B cell (primary cell): ENCODE measurements at regions not wholly inside any gene's neighbourhood (a gene's known extent, or its start where the extent isn't known, plus 50 kb on each side); places are given as distances from the start of the nearest gene placed in this dataset.

Source experiments
- ATAC-seq: fragments of 200-7000 bp; cut with Tn5 transposase; one replicate; pipeline ENCODE4 v1.10.0; 2021; ENCODE audit warnings: low read depth, mild to moderate bottlenecking, moderate number of reproducible peaks, moderate library complexity
- CTCF ChIA-PET: fragments of 350-600 bp; sonication (Branson Sonifier 250); formaldehyde crosslinking; loops from one replicate; lab custom pipeline; 2021; ENCODE audit warnings: antibody characterized with exemption, inconsistent platforms; lab: Charles Lee
- POLR2A ChIA-PET: fragments of 350-600 bp; sonication (Branson Sonifier 250); formaldehyde crosslinking; loops from one replicate; lab custom pipeline; 2021; ENCODE audit warnings: antibody characterized with exemption; lab: Charles Lee
- DNase-seq: peaks from one replicate; pipeline ENCODE4 v3.0.0; 2013
- H2AFZ ChIP-seq: 2 replicates; pipeline ENCODE4 v1.6.1; 2012; ENCODE audit warnings: mild to moderate bottlenecking, low read depth, low read length; ENCODE audit not compliant: insufficient read depth, poor library complexity, severe bottlenecking
- H3K27ac ChIP-seq, 2 donors: 1 replicate in 1 of 2; 2 replicates in 1 of 2; pipeline ENCODE4 v1.5.1; 2012 to 2013; ENCODE audit warnings: low read length in 2 of 2, mild to moderate bottlenecking in 2 of 2, moderate library complexity in 1 of 2
- H3K27me3 ChIP-seq, 4 experiments: fragments of 200-600 bp in 1 of 4; sonication (generic) in 1 of 4; replicated peaks in 1 of 4; 1 replicate in 2 of 4; 2 replicates in 2 of 4; pipeline versions ENCODE4 v1.6.1 to v1.7.0; 2013 to 2016; ENCODE audit warnings: low read length in 3 of 4, mild to moderate bottlenecking in 2 of 4, mixed read lengths in 1 of 4, moderate library complexity in 1 of 4; ENCODE audit not compliant: insufficient read depth in 4 of 4, control insufficient read depth in 3 of 4; ENCODE audit errors: control extremely low read depth in 1 of 4
- H3K36me3 ChIP-seq, 2 experiments: replicated peaks in 1 of 2; 1 replicate in 1 of 2; 2 replicates in 1 of 2; pipeline versions ENCODE4 v1.6.1 to v1.7.1; 2013; ENCODE audit warnings: low read length in 1 of 2; ENCODE audit not compliant: insufficient read depth in 2 of 2, control insufficient read depth in 1 of 2; ENCODE audit errors: control extremely low read depth in 1 of 2, extremely low read depth in 1 of 2
- H3K4me1 ChIP-seq, 2 donors: fragments of 200-600 bp in 1 of 2; sonication (generic) in 1 of 2; 1 replicate in 1 of 2; 2 replicates in 1 of 2; pipeline versions ENCODE4 v1.5.1 to v1.6.1; 2013 to 2017; ENCODE audit warnings: low read length in 2 of 2; ENCODE audit not compliant: control insufficient read depth in 2 of 2, insufficient read depth in 2 of 2
- H3K4me2 ChIP-seq: replicated peaks from 2 replicates; pipeline ENCODE3; 2012; ENCODE audit warnings: mild to moderate bottlenecking, low read depth, low read length; ENCODE audit not compliant: poor library complexity, severe bottlenecking
- H3K4me3 ChIP-seq, 5 experiments: fragments of 200-600 bp in 1 of 5; sonication (generic) in 1 of 5; 1 replicate in 3 of 5; 2 replicates in 2 of 5; pipeline versions ENCODE4 v1.5.1 to v1.7.0; 2011 to 2016; ENCODE audit warnings: low read length in 4 of 5, mild to moderate bottlenecking in 4 of 5, low read depth in 2 of 5, control low read depth in 1 of 5, moderate library complexity in 1 of 5; ENCODE audit not compliant: insufficient read depth in 1 of 5; ENCODE audit errors: control extremely low read depth in 1 of 5, extremely low read depth in 1 of 5
- H3K79me2 ChIP-seq: fragments of 200-600 bp; sonication (generic); one replicate; pipeline ENCODE4 v1.6.0; 2016; ENCODE audit warnings: low read length; ENCODE audit not compliant: control insufficient read depth, insufficient read depth
- H3K9ac ChIP-seq: fragments of 200-600 bp; sonication (generic); 2 replicates; pipeline ENCODE4 v1.6.1; 2017; ENCODE audit warnings: mild to moderate bottlenecking, low read length, moderate library complexity
- H3K9me3 ChIP-seq, 3 donors: one replicate each; pipeline versions ENCODE4 v1.6.1 to v1.7.1; 2013; ENCODE audit warnings: low read length in 2 of 3; ENCODE audit not compliant: control insufficient read depth in 2 of 3, insufficient read depth in 1 of 3; ENCODE audit errors: control extremely low read depth in 1 of 3
- H4K20me1 ChIP-seq: 2 replicates; pipeline ENCODE4 v1.6.0; 2012; ENCODE audit warnings: mild to moderate bottlenecking, low read length; ENCODE audit not compliant: insufficient read depth, control insufficient read depth, poor library complexity, severe bottlenecking
- H3K27ac Mint-ChIP-seq: one replicate; pipeline ENCODE4 v1.8.0; 2021; ENCODE audit warnings: mixed read lengths
- H3K27me3 Mint-ChIP-seq: one replicate; pipeline ENCODE4 v1.8.0; 2021; ENCODE audit warnings: mixed read lengths
- H3K4me1 Mint-ChIP-seq: one replicate; pipeline ENCODE4 v1.8.0; 2021; ENCODE audit warnings: mixed read lengths
- H3K4me3 Mint-ChIP-seq: one replicate; pipeline ENCODE4 v1.8.0; 2021; ENCODE audit warnings: mixed read lengths
- H3K9me3 Mint-ChIP-seq: one replicate; pipeline ENCODE4 v1.8.0; 2022; ENCODE audit warnings: mixed read lengths; ENCODE audit not compliant: insufficient read depth
- EZH2 ChIP-seq: IDR thresholded peaks from 2 replicates; pipeline ENCODE4 v1.6.1; 2012; ENCODE audit warnings: borderline replicate concordance, low read depth, mild to moderate bottlenecking, moderate library complexity, low read length; ENCODE audit not compliant: insufficient read depth, poor library complexity, severe bottlenecking
- WGBS: methylation state at CpG from one replicate; pipeline ENCODE4 v1.1.5; 2013; ENCODE audit warnings: missing lambda C conversion rate; ENCODE audit not compliant: insufficient coverage; 5-methylcytosine and 5-hydroxymethylcytosine counted together
- intact Hi-C: fragments of 100-400 bp; cut with micrococcal nuclease; formaldehyde crosslinking; loops from one replicate; pipeline ENCODE4 v1.10.0; 2022
- TF ChIP-seq, protein P1 (sequence below): fragments of 200-600 bp; IDR thresholded peaks from one replicate; pipeline ENCODE4 v1.8.0; 2022; ENCODE audit warnings: antibody characterized with exemption, mild to moderate bottlenecking

DNA sequence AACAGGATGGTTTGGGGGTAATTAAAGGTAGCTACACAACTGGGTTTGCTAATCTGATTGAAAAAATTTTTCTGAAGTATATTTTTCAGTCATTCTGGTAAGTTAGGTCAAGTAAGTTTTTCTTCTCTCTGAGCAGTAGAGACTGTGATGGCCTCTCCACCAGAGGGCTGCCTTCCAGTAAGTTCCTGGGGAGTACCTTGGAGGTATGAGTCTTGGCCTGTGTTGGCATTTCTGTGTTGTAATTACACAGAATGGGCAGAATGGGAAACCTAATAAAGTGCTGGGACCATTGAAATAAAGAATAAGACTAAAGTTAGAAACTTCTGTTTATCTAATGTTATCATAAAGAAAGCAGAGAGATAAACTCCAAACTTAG is 430.8 kb downstream of the ARHGEF28 start:
- ChIA-PET POLR2A (no interaction called here), CTCF (no interaction called here)
- Histone ChIP-seq H3K36me3 (no peaks in the 10 kb centered on the region), H3K4me3 (no peak overlapping the region), H3K79me2 (no peaks in the 10 kb centered on the region), H3K27ac (no peak overlapping the region), H3K9me3 (no peaks in the 10 kb centered on the region), H3K4me1 (no peaks in the 10 kb centered on the region), H3K9ac (no peak overlapping the region), H2AFZ (no peak overlapping the region), H3K27me3 (no peaks in the 10 kb centered on the region), H4K20me1 (no peaks in the 10 kb centered on the region), H3K4me2 (no peak overlapping the region)
- no peak for TF ChIP-seq EZH2
- TF ChIP-seq, protein P1, sequence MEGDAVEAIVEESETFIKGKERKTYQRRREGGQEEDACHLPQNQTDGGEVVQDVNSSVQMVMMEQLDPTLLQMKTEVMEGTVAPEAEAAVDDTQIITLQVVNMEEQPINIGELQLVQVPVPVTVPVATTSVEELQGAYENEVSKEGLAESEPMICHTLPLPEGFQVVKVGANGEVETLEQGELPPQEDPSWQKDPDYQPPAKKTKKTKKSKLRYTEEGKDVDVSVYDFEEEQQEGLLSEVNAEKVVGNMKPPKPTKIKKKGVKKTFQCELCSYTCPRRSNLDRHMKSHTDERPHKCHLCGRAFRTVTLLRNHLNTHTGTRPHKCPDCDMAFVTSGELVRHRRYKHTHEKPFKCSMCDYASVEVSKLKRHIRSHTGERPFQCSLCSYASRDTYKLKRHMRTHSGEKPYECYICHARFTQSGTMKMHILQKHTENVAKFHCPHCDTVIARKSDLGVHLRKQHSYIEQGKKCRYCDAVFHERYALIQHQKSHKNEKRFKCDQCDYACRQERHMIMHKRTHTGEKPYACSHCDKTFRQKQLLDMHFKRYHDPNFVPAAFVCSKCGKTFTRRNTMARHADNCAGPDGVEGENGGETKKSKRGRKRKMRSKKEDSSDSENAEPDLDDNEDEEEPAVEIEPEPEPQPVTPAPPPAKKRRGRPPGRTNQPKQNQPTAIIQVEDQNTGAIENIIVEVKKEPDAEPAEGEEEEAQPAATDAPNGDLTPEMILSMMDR = no peak
- ATAC-seq = no peak
- Mint-ChIP-seq H3K9me3 (no peaks in the 10 kb centered on the region), H3K27ac (no peak overlapping the region), H3K27me3 (peaks cover 12% of the 10 kb centered on the region), H3K4me1 (no peaks in the 10 kb centered on the region), H3K4me3 (no peak overlapping the region)
- no peak for DNase-seq
- intact Hi-C loops = loop anchor here (10.0 kb wide), 1 partner anchor 588 kb away; the partner anchor contains the start of gene ENC1

DNA sequence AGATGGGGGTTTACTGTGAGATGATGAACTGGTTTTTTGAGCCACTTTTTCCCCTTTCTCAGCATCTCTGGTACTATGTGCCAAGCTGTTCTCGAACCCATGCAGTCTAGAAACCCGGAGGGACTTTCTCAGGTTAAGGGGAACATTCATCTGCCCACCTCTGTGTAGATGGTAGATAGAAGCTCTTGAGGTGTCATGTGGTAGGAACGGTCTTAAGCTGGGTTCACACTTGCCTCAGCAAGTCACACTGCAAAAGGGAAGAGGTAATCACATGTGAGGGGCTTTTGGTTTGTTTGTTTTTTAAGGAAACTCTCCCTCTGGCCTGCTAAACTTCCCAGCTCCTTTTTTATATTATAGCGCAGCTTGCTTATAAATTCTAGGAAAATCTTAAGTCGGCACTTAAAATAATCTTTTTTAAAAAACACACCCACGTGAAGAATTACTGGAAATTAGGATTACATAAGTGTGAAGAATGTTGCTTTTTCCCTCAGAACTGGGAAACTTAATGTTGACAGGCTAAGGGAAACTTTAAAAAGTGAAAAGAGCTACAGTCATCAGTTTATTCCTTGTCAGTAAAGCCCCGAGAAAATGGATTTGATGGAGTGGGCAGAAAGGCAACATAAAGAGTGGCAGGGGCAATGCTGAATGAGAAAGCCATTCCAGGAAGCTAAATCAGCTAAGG is 430.3 kb downstream of the ARHGEF28 start:
- intact Hi-C loops = loop anchor here (10.0 kb wide), 1 partner anchor 589 kb away; the partner anchor contains the start of gene ENC1
- ATAC-seq = no peak

More for the DNA sequence above, 430.3 kb downstream of the ARHGEF28 start:
- no peaks in the 10 kb centered on the region for H3K9me3 ChIP-seq
- no peak overlapping the region for H3K9ac ChIP-seq
- H4K20me1 ChIP-seq = no peaks in the 10 kb centered on the region
- POLR2A ChIA-PET = no interaction called here
- CTCF ChIA-PET = no interaction called here
- H3K4me2 ChIP-seq = no peak overlapping the region
- H3K9me3 Mint-ChIP-seq = no peaks in the 10 kb centered on the region
- no peaks in the 10 kb centered on the region for H3K36me3 ChIP-seq
- 92% methylated on average over 2 of the region's 7 CpGs for WGBS
- no peaks in the 10 kb centered on the region for H3K79me2 ChIP-seq
- H3K4me1 ChIP-seq = no peaks in the 10 kb centered on the region
- DNase-seq = no peak
- no peaks in the 10 kb centered on the region for H3K4me1 Mint-ChIP-seq
- H3K4me3 Mint-ChIP-seq = no peak overlapping the region
- no peak overlapping the region for H3K27ac Mint-ChIP-seq
- peaks cover 13% of the 10 kb centered on the region for H3K27me3 Mint-ChIP-seq
- no peak overlapping the region for H3K27ac ChIP-seq
- no peak overlapping the region for H3K4me3 ChIP-seq
- TF ChIP-seq EZH2 = no peak
- TF ChIP-seq, protein P1 = no peak
- no peak overlapping the region for H2AFZ ChIP-seq
- no peaks in the 10 kb centered on the region for H3K27me3 ChIP-seq
